GM18868 (cell line): ENCODE measurements at regions not wholly inside any gene's neighbourhood (a gene's known extent, or its start where the extent isn't known, plus 50 kb on each side); places are given as distances from the start of the nearest gene placed in this dataset.

Source experiments
- ATAC-seq: cut with Tn5 transposase; IDR thresholded peaks from one replicate; pipeline ENCODE4 v1.9.1; 2021; ENCODE audit warnings: mild to moderate bottlenecking, moderate library complexity; ENCODE audit not compliant: unreplicated experiment

DNA sequence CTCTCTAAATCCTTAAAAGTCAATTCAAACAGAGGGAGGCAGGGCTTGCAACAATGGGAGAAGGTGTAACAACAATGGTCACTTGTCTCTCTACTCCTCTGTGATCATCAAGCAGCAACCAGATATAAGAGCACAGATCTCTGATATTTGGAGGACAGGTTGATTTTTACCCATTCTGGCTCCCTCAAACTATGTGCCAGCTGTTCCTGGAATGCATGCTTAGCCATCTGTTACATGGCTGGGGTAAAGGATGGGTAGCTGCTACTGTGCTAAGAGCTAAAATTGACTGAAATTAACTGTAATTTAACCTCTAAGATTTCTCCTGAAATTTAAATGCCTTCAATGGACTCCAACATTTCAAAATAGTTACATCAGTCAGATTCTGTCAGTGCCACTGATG, 1459.9 kb downstream of the PCDH7 start:
- no peak for ATAC-seq

DNA sequence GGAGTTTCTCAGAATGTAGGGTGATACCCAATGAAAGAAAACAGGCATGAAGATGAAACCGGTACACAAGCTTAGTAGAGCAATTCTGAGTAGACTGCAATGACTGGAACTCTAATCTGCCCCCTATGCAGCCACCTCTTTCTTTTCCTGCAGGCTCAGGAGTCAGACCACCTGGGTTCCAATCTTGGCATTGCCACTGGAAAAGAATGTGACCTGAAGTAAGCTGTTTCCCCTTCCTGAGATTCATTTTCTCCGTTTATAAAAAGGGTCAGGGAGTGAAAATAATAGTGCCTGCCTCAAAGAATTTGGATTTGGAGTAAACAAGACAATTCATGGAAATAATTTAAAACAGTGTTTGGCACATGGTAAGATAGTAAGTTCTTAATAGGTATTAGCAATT, 1464.0 kb downstream of the PCDH7 start:
- no peak for ATAC-seq

DNA sequence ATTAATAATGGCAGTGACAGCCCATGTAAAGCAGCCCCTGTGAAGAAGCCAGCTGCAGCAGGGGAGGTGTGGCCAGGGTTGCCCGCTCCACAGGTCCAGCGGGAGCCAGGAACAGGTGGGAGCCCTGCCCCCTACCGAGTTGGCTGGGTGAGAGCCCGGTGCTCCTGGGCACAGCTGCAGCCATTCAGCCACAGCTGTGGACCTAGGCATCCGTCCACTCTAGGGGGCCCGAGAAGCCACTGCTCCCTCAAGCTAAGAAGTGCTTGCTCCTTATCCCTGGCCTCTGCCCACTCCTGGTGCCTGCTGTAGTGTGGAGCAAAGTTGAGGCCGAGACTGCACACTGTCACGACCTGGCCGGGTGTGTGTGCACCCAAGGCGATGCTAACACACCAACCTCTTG, 1469.0 kb downstream of the PCDH7 start:
- ATAC-seq: no peak

DNA sequence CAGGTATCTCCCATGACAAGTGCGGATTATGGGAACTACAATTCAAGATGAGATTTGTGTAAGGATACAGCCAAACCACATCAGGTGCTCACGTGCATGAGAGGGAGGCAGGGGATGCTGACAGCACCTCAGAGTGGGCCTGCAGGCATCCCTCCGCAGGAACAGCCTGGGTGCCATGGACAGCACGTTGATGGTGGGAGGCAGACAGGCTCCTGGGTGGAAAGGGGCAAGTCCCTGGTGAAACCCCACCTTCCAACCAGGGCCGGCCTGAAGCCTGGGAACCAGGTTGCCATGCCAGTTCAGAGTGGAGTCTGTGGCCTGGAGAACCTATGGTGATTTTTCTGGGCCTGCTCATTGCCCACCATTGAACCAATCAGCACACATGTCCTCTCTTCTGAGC, 1469.6 kb downstream of the PCDH7 start:
- no peak for ATAC-seq

DNA sequence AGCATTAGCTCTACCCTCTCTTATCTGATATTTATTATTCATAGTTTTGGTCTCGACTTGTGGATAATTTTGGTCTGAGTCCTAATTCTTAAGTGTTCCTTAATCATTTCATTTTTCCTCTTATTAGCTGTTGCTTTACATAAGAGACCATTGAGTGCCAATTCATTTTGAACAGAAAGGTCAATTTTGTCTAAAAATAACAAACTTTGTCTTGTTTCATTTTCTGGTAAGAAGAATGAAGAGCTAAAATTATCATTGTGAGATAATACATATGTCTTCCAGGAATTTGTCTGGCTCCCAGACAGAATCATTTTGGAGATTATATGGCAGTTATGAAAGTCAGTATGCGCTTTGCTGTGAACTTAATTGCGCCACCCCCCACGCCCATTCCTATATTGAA, 1471.8 kb downstream of the PCDH7 start:
- ATAC-seq: no peak

DNA sequence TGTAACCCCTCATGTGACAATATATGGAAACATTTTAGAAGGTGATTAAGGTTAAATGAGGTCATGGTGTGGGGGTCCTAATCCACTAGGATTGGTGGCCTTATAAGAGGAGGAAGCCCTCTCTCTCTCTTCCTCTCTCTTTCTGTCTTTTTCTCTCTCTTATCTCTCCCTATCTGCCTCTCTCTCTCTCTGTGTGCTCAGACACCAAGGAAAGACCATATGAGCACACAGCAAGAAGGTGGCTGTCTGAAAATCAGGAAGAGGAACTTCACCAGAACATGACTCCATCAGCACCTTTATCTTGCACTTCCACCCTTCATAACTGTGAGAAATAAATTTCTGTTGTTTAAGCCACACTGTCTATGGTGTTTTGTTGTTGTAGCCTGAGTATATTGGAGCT, 1472.2 kb downstream of the PCDH7 start:
- ATAC-seq: no peak

DNA sequence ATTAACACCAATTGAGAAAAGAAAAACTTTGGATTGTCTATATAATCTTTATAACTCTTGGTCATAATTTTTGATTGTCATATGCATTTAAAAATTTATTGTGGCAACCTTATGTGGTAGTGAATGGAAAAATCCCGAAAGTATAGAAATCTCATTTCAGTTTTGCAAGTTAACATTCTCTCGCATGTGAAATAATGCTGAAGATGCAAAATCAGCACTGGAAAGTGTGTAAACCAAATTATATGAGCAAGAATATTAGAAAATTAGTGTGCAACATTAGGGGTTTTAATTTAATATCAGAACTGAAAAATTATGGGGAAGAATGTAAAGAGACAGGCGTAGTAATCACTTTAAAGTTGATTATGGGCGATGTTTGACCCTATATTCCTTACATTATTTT, 1472.8 kb downstream of the PCDH7 start:
- no peak for ATAC-seq

DNA sequence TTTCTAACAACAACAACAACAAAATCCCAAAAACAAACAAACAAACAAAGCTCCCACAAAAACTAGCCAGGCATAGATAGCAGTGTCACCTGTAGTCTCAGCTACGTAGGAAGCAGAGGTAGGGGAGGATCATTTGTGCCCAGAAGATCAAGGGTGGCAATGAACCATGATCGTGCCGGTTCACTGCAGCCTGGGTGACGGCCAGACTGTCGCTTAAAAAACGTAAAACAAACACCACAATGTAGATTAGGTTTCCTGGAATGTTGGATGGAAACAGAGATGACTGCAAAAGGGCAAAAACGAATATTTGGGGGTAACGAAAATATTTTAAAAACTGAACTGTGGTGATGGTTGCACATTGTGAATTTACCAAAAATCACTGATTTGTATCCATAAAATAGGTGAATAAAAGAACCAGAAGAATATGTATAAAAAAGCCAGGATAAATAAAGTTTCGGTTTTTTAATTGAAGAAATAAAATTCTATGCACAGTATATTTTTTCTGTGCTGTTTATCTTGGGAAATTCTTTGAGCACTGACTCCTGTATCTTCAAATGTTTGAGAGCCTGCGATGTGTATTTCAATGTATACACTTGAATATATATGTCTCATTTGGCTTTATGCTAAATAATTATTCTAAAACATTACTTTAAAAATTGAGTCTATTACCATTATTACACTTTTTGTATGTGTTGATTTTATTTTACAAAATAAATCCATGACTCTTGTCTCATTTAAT, 1477.0 kb downstream of the PCDH7 start:
- no peak for ATAC-seq

DNA sequence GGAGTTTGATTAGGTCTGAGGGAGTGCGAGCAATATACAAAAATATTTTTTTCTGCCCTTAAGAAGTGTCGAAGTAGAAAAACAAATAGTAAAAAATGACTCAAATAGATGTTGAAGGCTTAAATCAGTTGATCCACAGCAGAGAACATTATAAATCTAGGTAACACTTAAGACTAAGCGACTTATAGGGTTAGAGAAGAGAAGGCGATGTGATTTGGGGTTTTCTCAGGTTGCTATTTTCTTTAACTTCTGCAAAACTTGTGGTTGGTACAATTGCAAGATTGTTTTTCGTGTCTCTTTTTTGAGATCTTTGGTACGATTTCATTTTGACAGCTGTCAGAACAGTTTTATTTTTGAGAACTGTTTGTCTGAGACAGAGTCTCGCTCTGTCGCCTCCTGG, 1479.5 kb downstream of the PCDH7 start:
- no peak for ATAC-seq

DNA sequence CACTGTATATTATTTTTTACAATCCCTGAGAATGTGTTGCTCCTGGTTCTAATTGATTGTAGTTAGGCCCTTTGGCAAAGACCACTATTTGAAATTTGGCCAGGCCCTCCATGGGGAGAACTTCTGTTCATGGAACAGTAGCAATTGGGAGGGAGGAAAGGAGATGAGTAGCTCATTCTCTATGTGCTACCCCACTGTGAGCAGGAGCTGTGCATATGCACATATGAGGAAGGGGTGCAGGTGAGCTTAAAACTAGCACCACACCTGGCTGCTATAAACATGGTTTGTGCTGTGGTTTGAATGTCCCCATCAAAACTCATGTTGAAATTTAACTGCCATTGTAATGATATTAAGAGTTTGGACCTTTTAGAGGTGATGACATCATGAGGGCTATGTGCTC, 1483.2 kb downstream of the PCDH7 start:
- ATAC-seq: no peak

DNA sequence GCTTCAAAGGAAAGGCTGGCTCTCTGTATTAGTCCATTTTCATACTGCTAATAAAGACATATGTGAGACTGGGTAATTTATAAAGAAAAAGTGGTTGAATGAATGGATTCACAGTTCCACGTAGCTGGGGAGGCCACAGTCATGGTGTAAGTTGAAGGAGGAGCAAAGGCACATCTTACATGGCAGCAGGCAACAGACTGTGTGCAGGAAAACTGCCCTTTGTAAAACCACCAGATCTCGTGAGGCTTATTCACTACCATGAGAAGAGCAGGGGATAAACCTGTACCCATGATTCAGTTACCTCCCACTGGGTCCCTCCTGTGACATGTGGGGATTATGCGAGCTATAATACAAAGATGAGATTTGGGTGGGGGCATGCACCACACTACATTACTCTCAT, 1486.6 kb downstream of the PCDH7 start:
- ATAC-seq: no peak

DNA sequence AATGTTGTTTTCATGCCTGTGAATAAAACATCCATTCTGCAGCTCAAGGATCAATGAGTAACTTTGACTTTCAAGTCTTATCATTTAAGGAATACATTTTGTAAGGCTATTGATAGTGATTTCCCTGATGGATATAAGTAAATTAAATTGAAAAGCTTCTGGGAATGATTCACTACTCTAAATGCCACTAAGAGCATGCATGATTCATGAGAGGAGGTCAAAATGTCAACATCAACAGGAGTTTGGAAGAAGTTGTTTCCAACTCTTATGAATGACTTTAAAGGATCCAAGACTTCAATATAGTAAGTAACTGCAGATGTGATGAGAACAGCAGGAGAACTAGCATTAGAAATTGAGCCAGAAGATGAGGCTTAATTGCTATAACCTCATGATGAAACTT, 1487.3 kb downstream of the PCDH7 start:
- no peak for ATAC-seq

DNA sequence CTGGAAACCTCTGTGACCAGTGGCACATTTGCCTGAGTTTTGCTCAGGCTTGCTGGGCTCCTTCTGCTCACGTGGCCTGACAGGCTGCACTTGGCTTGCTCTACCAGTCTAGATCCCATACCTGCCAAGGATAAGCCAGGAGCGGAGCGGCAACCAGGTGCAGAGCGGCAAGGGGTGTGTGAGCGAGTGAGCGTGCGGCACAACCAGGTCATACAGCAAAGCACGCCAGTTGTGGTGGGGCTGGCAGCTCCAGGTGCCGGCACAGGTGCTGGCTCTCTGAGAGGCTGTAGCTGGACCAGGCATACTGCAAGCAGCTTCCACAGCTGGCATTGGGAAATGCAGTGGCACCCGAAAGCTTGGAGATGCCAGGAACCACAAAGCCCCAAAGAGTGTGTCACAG, 1495.1 kb downstream of the PCDH7 start:
- no peak for ATAC-seq

DNA sequence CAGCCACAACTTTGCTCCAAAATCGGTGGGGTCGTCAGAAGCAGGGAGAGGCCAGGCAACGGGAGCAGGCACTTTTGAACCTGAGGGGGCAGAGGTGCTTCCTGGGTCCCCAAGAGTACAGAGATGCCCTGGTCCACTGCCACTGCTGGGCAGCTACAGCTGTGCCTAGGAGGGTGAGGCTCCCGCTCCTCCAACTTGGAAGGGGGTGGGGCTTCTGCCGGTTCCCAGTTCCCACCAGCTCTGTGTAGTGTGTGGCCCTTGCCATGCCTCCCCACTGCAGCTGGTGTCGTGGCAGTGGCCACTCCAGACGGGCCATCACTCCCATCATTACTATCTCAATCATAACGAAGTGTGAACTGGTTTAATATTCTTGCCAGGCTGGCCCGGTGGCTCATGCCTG, 1496.3 kb downstream of the PCDH7 start:
- ATAC-seq: no peak

DNA sequence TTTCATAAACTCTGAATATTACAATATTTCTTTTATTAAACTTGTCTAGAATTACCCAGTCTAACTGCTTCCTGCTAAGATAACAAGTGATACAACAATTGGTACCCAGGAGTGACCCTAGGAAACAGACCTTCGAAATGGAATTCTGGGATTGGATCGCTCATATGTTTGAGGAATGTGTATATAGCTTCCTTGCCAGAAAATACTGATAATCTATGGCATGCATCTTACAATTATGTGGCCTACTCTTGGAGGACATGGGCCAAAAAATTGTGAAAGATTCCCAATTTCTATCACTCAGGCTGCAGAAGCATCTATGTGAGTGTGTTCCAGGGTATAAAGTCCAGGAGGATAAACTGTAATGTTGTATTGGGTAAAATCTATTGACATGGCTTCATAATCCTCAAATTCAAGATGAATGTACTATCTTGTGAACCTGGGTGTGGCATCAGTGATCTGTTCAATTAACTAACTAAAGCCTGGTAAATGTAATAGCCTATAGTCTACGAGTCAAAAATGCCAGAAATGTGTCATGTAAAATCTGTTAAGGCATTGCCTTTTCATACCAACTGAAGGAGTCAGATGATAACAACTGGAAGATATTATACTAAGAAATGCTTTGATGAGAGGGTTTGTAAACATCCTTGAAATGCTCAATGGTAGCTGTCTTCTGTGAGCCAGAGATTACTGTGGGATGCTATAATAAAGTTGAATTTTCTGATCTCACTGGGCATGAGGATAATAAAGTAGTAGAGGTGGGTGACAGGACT, 1499.3 kb downstream of the PCDH7 start:
- ATAC-seq: no peak

DNA sequence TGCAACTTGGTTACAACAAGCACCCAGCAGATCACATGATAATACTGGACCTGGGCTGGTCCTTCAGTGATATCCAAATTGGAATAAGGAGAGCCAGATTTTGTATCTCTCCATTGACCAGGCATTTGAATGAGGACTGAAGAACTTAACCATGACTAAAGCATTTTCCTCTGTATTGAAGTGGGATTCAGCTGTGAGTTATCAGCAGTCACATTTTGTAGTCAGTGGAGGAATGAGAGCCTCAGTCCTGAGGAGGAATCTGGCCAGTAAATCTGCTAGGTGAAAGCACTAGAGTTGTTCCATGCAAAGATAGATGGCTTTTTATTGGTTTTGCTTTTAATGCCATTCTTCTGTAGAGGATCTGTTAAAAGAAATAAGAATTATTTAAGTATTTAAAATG, 1506.0 kb downstream of the PCDH7 start:
- no peak for ATAC-seq

DNA sequence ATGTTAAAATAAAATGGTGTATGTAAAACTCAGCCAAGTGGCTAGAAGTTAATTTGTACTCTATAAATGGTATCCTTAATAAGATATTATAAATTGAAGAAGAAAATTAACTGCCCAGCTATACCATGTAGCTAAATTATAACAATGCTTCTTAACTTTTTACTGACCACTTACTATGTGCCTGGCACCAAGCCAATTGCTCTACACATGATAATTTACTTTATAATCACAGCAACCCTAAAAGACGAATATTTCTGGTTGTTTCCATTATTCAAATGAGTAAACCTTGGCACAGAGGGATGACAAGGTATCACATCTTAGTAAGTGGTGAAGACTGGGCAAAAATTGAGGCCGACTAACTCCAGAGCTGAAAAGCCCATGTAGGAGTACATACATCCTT, 1506.6 kb downstream of the PCDH7 start:
- no peak for ATAC-seq

DNA sequence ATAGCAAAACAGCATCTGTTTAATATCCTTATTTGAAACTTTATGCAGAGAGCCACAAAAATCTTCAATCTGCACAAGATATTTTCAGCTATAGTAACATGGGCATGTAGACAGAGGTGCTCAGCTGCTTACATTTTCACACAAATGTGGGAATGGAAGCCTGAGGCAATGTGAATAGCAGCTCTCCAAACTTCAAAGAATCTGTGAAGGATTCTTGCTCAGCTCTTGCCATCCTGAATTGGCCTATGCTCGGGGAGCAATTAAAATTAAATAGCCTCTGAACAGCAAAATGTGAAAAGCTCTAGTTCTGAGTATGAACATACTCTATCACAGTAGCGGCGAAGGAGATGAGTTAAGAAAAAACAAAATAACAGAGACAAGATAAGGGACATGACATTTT, 1523.8 kb downstream of the PCDH7 start:
- ATAC-seq: no peak

DNA sequence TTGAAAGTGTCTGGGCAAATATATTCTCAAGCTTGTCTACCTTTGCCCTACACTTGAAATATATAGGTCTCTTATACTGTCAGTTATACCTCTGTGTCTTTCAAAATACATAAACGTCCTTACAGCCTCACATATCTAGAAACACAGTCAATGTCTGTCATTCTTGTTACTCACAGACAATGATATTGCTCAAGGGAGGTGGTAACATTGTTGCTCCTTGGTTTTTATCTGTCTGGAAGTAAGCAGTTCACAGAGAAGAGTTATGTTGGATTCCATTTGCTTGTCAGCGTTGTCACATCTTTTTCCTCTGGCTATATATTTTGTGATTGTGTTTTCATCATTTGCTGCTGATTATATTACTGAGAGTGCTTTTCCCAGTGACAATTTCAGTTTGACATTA, 1528.9 kb downstream of the PCDH7 start:
- ATAC-seq: no peak

DNA sequence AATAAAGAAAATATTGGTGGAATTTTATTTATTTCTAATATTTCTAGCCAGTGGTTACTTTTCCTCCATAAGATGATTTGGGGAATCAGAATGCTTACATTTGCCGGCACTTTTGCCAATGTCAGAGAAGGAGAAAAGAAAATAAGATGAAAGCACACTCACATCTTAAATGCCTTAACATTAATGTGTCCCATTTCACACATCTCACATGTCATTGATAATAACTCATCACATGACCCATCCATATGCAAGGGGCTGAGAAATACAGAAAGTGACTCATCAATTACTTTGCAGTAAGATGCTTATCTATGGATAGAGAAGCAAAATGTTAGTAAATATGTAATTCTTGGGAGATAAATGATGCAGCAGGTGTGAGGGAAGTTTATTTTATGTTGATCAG, 1531.0 kb downstream of the PCDH7 start:
- no peak for ATAC-seq

DNA sequence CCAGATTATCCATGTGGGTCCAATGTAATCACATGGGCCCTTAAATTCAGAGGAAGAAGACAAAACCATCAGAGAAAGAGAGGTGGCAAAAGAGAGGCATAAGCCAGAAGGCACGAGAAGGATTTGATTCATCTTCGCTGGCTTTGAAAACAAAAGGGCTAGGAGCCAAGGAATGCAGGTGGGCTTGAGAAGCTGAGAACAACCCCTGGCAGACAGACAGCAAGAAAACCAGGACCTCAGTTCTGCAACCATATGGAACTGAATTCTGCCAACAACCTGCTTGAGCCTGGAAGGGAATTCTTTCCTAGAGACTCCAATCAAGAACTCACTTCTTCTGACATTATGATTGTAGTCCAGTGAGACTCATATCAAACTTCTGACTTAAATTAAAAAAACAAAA, 1531.8 kb downstream of the PCDH7 start:
- ATAC-seq: no peak

DNA sequence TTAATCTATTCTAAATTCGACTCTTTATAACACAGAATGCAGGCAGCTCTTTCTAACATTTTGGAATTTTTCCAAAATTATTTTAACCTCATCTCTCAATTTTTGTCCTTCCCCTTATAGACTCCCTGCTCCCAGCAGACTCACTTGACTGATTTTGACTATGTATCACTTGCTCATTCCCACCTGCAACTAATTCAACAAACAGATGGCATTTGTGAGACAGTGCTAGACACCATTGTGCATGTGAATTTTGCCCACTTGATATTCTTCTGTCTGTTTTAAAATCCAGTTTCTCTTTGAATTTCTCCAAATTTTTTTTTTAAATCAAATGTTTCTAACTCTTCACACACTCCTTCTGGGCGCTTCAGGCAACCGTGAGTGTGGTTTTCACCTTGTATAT, 1534.0 kb downstream of the PCDH7 start:
- ATAC-seq: no peak

DNA sequence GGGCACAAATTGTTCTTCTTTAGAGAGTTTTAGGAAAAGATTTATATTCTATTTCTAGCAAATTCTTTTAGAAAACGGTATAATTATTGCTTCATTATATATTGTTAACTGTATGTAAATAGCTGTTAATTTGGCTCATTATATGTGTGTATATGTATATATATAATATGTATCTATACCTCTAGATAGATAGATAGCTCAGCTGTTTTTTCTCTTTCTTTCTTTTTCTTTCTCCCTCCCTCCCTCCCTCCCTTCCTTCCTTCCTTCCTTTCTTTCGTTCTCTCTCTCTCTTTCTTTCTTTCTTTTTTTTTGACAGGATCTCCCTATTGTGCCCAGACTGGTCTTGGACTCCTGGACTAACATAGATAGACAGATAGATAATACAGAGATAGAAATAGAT, 1538.8 kb downstream of the PCDH7 start:
- ATAC-seq: no peak
